Stimulated activated CD4-positive, alpha-beta T cell treated with anti-CD3 and anti-CD28 coated beads, Interleukin-1b, Interleukin-23, amount 100 ng/mL, for 4 hours (primary cell): ENCODE measurements at regions not wholly inside any gene's neighbourhood (a gene's known extent, or its start where the extent isn't known, plus 50 kb on each side); places are given as distances from the start of the nearest gene placed in this dataset.
"Not testable (repeated sequence)": the region's sequence is repeated elsewhere in the genome, so short reads cannot be mapped to it uniquely, and the experiment has no call there.

Source experiments
- DNase-seq, 2 donors: peaks; one replicate each; pipeline ENCODE4 v3.0.0-alpha.2; 2020; ENCODE audit warnings: low read depth in 2 of 2

GRCh38 chr9:129317179-129318011 is 139.3 kb upstream of the IER5L start:
- DNase-seq, result no peak

- DNase-seq, result no peak
Measured at GRCh38 chr9:129316281-129317030, 138.4 kb upstream of the IER5L start.

GRCh38 chr9:129313331-129313955 is 135.4 kb upstream of the IER5L start:
- no peak for DNase-seq

- DNase-seq, result no peak
Measured at GRCh38 chr9:129312251-129313122, 134.4 kb upstream of the IER5L start.

GRCh38 chr9:129311643-129312042 is 133.6 kb upstream of the IER5L start:
- no peak for DNase-seq

GRCh38 chr9:129310666-129311350 is 132.7 kb upstream of the IER5L start:
- no peak for DNase-seq

- no peak for DNase-seq
Measured at GRCh38 chr9:129309906-129310305, 131.8 kb upstream of the IER5L start.

- DNase-seq, result no peak
Measured at GRCh38 chr9:129309041-129309430, 131.0 kb upstream of the IER5L start.

GRCh38 chr9:129307227-129307970 is 129.3 kb upstream of the IER5L start:
- no peak for DNase-seq

- DNase-seq, result no peak
Measured at GRCh38 chr9:129306318-129306973, 128.4 kb upstream of the IER5L start.

GRCh38 chr9:129305246-129305645 is 127.2 kb upstream of the IER5L start:
- no peak for DNase-seq

GRCh38 chr9:129301941-129302340 is 123.9 kb upstream of the IER5L start:
- no peak for DNase-seq

GRCh38 chr9:129296195-129296594 is 118.1 kb upstream of the IER5L start:
- DNase-seq, result not testable (repeated sequence)

- no peak for DNase-seq
Measured at GRCh38 chr9:129291041-129291501, 113.0 kb upstream of the IER5L start.

- DNase-seq, result no peak
Measured at GRCh38 chr9:129290606-129291005, 112.5 kb upstream of the IER5L start.

GRCh38 chr9:129289883-129290282 is 111.8 kb upstream of the IER5L start:
- DNase-seq, result no peak

GRCh38 chr9:129289131-129289731 is 111.2 kb upstream of the IER5L start:
- DNase-seq, result no peak

- DNase-seq, result no peak
Measured at GRCh38 chr9:129287619-129288305, 109.7 kb upstream of the IER5L start.
